ENCODE measurements at regions not wholly inside any gene's neighbourhood (a gene's known extent, or its start where the extent isn't known, plus 50 kb on each side); places are given as distances from the start of the nearest gene placed in this dataset.

DNA sequence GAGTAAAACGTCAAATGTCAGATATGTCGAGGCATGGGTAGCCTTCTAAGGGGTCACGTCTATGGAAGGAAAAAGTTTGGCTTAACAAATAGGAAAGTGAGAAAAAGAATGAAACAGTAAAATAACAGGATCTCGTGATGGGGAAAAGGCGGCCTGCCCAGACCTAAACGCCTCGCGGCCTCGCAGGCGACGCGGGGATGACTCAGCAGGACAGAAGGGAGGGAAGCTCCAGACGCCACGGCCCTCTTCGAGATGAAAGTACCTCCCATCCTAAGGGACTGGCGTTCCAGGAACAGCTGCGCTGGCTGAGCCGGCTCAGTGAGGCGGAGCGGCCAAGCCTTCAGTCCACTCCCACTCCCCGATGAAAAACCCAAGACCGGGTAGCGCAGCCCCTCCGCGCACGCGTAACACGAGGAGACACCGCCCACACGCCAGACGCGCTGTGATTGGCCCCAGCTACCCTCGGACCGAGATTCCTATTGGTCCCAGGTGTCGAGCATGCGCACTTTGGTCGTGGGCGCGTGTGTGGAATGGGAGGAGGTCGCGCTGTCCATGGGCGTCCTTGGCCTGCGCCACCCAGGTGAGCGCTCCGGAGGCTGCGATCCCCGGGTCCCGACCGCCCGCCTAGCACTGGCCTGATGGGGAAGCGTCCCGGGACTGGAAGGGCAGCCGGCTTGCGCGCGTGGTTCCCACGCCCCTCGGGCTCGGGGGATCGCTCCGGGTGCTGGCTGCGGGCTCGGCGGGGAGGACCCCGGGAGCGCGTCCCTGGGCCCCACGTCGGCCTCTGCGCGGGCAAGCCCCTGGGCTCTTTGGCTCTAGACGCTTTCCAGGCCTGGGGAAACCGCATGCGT lies 588.5 kb downstream of the MTRR start (continued):
- TF ChIP-seq ZNF275 (CRISPR knock-in tag; IDR thresholded peaks at IDR 0.05; ENCODE audit: borderline replicate concordance) (no peak), KIAA2018 (CRISPR knock-in tag; IDR thresholded peaks at IDR 0.05; ENCODE audit: borderline replicate concordance) (no peak), MIER2 (CRISPR knock-in tag; IDR thresholded peaks at IDR 0.05) (no peak), ERF (CRISPR knock-in tag; IDR thresholded peaks at IDR 0.05) (peak; percentile 20; the same call in 1 of the 2 replicates), ZBTB20 (CRISPR knock-in tag; IDR thresholded peaks at IDR 0.05; ENCODE audit: borderline replicate concordance, low read depth) (no peak), ZNF414 (CRISPR knock-in tag; IDR thresholded peaks at IDR 0.05) (no peak), ZFYVE20 (CRISPR knock-in tag; IDR thresholded peaks at IDR 0.05; ENCODE audit: borderline replicate concordance, low read depth) (no peak), SALL1 (CRISPR knock-in tag; IDR thresholded peaks at IDR 0.05) (peak; percentile 9; the same call in 1 of the 2 replicates), SETDB1 (CRISPR knock-in tag; IDR thresholded peaks at IDR 0.05; ENCODE audit: borderline replicate concordance) (no peak), ZNF614 (CRISPR knock-in tag; IDR thresholded peaks at IDR 0.05; ENCODE audit: borderline replicate concordance) (no peak), TRIM24 (CRISPR knock-in tag; IDR thresholded peaks at IDR 0.05) (no peak)
- TF ChIP-seq, protein P1, sequence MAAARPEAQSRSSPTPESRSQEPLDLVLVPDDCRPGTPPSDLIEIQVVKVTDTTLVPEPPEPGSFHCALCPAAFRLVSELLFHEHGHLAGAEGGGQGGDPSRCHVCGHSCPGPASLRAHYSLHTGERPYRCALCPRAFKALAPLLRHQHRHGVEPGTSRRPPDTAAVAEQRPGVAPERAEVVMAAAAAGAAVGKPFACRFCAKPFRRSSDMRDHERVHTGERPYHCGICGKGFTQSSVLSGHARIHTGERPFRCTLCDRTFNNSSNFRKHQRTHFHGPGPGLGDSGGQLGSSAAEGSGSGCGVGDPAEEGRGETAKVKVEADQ (CRISPR knock-in tag; IDR thresholded peaks at IDR 0.05; ENCODE audit: borderline replicate concordance) = no peak
- TF ChIP-seq, protein P2, sequence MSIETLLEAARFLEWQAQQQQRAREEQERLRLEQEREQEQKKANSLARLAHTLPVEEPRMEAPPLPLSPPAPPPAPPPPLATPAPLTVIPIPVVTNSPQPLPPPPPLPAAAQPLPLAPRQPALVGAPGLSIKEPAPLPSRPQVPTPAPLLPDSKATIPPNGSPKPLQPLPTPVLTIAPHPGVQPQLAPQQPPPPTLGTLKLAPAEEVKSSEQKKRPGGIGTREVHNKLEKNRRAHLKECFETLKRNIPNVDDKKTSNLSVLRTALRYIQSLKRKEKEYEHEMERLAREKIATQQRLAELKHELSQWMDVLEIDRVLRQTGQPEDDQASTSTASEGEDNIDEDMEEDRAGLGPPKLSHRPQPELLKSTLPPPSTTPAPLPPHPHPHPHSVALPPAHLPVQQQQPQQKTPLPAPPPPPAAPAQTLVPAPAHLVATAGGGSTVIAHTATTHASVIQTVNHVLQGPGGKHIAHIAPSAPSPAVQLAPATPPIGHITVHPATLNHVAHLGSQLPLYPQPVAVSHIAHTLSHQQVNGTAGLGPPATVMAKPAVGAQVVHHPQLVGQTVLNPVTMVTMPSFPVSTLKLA (IDR thresholded peaks at IDR 0.05) = 0 out of 2 replicates have a peak, but pooled peaks have one; percentile 19
